Esophagus mucosa (tissue), 1 donor: ENCODE measurements at regions not wholly inside any gene's neighbourhood (a gene's known extent, or its start where the extent isn't known, plus 50 kb on each side); places are given as distances from the start of the nearest gene placed in this dataset.

Experiments
- ATAC-seq: fragments of 200-7000 bp; cut with Tn5 transposase; one replicate; pipeline ENCODE4 v1.9.1; 2020
- donor health status: DM: yes; HTN: yes; CAD: no.

GRCh38 chr14:31965735-31966598 lies 111.1 kb upstream of the ARHGAP5 start:
- ATAC-seq = peak; percentile 71

GRCh38 chr14:31966896-31967668 lies 110.0 kb upstream of the ARHGAP5 start:
- peak; percentile 31 for ATAC-seq

- no peak for ATAC-seq
These were observed 109.5 kb upstream of the ARHGAP5 start for GRCh38 chr14:31967669-31967975.

GRCh38 chr14:31968107-31968810 lies 108.8 kb upstream of the ARHGAP5 start:
- ATAC-seq = no peak

- no peak for ATAC-seq
These were observed 108.0 kb upstream of the ARHGAP5 start for GRCh38 chr14:31968956-31969698.

- no peak for ATAC-seq
These were observed 107.3 kb upstream of the ARHGAP5 start for GRCh38 chr14:31969699-31970240.

GRCh38 chr14:31970744-31971143 lies 106.4 kb upstream of the ARHGAP5 start:
- no peak for ATAC-seq

GRCh38 chr14:31971612-31972011 lies 105.5 kb upstream of the ARHGAP5 start:
- ATAC-seq = no peak

- ATAC-seq = no peak
These were observed 100.0 kb upstream of the ARHGAP5 start for GRCh38 chr14:31977001-31977556.

GRCh38 chr14:31978423-31978822 lies 98.7 kb upstream of the ARHGAP5 start:
- no peak for ATAC-seq

- no peak for ATAC-seq
These were observed 94.5 kb upstream of the ARHGAP5 start for GRCh38 chr14:31982642-31983041.

GRCh38 chr14:31986405-31986804 lies 90.7 kb upstream of the ARHGAP5 start:
- ATAC-seq = no peak

GRCh38 chr14:31987721-31988120 lies 89.4 kb upstream of the ARHGAP5 start:
- ATAC-seq = no peak

GRCh38 chr14:31988244-31988643 lies 88.9 kb upstream of the ARHGAP5 start:
- ATAC-seq = no peak

GRCh38 chr14:31990183-31990857 lies 86.8 kb upstream of the ARHGAP5 start:
- no peak for ATAC-seq

GRCh38 chr14:31990926-31991572 lies 86.1 kb upstream of the ARHGAP5 start:
- ATAC-seq = no peak

- ATAC-seq = peak; percentile 60
These were observed 85.1 kb upstream of the ARHGAP5 start for GRCh38 chr14:31992011-31992447.

- no peak for ATAC-seq
These were observed 83.6 kb upstream of the ARHGAP5 start for GRCh38 chr14:31993521-31993951.

GRCh38 chr14:31994391-31995033 lies 82.6 kb upstream of the ARHGAP5 start:
- ATAC-seq = no peak

GRCh38 chr14:32003585-32003984 lies 73.5 kb upstream of the ARHGAP5 start:
- ATAC-seq = no peak
